NCI-H1417 (cell line): ENCODE measurements at regions not wholly inside any gene's neighbourhood (a gene's known extent, or its start where the extent isn't known, plus 50 kb on each side); places are given as distances from the start of the nearest gene placed in this dataset.

Experiments
- DNase-seq, 3 experiments: peaks; one replicate each; lab custom pipeline; 2025; lab: John Stamatoyannopoulos, UW

- no peak for DNase-seq
Measured at GRCh38 chr5:158644301-158644700, 455.4 kb downstream of the EBF1 start.

DNA sequence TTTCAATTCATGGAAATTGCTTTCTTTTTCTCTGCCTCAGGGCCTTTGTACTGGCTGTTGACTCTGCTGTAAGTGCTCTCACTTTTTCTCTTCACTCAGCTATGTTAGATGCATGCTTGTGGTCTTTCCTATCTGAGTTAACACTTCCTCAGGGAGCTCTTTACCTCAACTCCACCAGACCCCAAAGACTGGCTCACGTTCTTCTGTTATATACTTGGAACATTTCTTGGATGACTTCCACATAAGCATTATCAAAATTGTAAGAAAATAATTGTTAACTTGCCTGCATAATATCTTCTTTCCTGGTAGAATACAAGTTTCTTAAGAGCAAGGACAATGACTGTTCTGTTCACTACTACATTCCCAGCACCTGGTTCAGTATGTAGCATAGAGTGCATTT, 455.9 kb downstream of the EBF1 start:
- no peak for DNase-seq

GRCh38 chr5:158642879-158643278, 456.8 kb downstream of the EBF1 start:
- DNase-seq: no peak

DNA sequence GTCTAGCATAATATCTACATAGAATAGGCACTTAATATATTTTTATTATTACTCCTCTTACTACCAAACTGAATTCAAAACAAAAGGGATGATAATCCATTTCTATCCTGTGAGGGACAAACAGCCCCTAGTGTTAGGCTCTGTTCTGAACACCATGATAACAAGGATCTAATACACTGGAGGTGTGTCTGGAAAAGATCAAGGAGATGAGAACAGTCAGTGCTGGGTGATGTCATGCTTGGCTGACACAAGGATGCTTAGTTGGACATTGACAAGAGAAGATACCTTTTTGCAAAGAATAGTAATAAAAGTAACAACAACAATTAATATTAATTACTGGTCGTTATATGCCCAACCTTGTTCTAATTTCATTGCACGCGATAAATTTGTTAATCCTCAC, 458.7 kb downstream of the EBF1 start:
- no peak for DNase-seq

DNA sequence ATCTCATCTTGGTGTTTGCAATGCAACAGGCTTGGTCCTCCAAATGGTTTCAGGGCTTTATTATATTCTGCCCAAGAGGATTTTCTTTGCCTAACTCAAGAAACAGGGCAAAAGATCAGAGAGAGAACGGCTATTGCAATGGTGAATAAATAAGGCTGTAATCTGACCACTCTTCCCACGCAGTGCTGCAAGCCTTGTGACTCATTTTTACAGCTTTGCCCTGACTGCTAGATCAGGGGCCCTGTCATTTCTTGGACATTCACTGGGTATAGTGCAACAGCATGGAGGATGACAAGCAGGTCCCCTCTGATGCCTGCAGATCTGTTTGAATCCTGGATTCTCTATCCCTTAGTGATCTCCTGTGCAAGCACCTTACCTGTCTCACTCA, 459.1 kb downstream of the EBF1 start:
- no peak for DNase-seq

DNA sequence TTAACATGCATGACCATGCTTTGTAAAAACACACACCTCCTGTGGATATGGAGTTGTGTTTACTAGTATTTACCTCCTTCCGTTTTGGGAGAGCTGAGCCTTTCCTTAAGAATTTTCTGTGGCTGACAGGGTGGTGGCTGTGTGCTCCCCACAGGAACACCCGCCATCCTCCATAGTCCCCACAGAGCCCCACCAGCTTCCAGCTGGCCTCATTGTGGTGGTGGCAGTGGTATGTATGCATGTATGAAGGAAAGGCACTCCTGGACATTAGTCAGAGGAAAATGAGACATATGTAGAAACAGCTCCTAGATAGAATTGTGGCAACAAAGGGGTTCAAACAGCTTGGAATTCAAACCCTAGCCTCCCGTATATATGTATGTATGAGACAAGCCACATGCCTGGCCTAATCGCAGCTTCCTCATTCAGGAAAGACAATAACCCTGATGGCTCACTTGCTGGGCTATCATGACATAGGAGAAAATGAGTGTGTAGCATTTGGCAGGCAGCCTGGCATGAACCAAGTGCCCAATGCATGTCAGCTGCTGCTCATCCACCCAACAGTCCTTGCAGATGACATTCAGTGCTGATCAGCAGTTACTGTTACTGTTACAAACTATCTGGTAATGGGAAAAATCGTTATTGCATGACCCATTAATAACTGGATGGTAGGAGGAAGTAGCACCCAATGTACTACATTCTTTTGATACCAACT, 459.7 kb downstream of the EBF1 start:
- DNase-seq: no peak

GRCh38 chr5:158638396-158638795, 461.3 kb downstream of the EBF1 start:
- no peak for DNase-seq

DNA sequence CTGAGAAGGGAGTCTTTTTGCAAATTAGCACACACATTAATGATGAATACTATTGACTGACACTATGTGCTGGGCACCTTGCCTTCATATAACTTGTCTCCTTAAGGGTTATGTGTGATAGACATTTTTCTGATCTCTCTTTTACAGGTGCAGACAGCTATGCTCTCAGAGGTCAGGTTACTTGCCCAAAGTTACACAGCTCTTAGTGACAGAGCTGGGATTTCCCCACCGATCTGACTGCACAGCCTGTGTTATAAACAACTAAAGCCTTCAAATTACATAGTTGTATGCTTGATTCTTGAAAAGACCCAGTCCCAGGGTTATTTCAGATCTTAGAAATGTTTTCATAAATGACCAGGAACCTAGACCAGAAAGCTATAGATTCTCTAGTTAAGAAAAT, 462.7 kb downstream of the EBF1 start:
- no peak for DNase-seq

- no peak for DNase-seq
Measured at GRCh38 chr5:158635565-158635964, 464.2 kb downstream of the EBF1 start.

DNA sequence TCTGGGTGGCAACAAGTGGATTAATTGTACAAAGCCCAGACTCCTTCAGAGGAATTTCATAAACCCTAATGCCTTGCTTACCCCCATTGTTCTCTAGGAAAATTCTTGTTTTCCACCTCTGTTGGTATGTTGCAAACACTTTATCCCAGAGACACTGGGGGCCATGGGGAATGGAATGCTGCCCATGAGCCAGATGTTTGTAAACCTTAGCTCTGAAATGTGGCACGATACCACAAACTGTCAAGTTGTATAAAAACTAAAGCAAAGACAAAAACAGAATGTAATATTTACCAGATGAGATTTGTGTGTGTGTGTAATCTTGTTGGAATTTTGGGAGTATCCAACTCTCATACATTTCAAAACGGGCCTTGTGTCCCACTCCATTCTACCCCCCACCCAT, 465.0 kb downstream of the EBF1 start:
- DNase-seq: no peak

DNA sequence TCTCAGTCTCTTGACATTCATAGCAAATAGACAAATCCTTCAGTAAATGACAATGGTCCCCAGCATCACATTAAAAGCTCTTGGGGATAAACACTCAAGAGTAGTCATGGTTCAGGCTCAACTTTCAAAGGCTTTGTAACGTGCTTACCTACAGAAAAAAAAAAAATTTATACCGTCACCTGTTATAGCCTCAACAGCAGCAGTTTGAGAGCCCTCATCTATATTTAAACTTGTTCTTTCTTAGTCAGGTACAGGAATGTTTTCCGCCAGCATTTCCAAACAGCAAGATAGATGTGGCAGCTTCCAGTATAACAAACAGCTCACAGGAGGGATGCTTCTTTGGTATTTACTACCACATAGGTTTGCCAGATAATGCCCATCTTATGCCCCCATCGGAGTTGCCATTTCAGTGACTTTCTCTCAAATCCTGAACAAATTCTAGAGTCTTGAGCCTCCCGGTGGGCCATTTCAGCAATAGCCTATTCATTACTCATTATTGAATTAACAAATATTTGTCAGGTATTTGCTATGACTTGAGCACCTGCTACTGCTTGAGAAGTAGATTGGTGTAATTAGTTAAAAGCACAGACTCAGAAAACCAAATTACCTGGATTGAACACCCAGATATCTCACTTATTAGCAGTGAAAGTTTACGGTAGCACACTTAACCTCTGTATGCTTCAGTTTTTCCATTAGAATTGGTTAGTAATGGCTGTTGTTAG, 470.0 kb downstream of the EBF1 start:
- DNase-seq: peak in 1 of 3 experiments; percentile 93

DNA sequence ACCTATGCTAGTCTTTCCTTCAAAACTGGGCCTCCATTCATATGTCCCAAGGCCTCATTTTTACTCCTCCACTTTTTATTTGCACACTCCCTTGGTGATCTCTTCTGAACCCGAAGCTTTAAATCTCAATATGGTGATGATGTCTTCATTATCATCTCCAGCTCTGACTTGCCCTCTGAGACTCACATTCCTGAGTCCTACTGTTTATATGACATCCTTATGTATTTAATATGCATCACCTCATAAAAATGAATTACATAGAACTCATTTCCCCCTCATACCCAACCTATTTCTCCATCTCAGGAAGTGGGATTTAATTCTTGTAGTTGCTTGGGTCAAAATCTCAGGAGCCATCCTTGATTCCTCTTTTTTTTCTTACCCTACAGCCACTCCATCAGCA, 473.0 kb downstream of the EBF1 start:
- no peak for DNase-seq

DNA sequence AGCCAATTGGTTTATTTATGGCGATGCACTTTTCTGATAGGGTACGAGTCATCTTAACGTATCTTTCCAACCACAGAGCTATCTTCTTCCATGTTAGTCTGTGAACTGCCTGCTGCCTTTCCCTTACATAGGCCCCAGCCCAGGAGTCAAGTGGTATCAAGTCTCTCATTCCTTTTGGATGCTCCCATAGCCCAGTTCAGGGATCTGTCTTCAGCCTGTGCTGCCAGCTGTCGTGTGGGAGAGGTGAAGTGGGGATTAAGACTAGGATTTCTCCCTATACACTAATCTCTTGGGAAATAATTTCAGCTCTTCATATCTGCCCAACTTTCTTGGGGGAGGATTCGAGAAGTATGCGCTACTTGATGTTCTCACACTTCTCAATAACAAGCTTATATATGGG, 475.7 kb downstream of the EBF1 start:
- DNase-seq: no peak

GRCh38 chr5:158621391-158621790, 478.3 kb downstream of the EBF1 start:
- peak in 1 of 3 experiments; percentile 56 for DNase-seq

GRCh38 chr5:158619083-158619788, 480.5 kb downstream of the EBF1 start:
- no peak for DNase-seq

- no peak for DNase-seq
Measured at GRCh38 chr5:158618256-158618655, 481.5 kb downstream of the EBF1 start.

- DNase-seq: no peak
Measured at GRCh38 chr5:158616707-158617106, 483.0 kb downstream of the EBF1 start.

DNA sequence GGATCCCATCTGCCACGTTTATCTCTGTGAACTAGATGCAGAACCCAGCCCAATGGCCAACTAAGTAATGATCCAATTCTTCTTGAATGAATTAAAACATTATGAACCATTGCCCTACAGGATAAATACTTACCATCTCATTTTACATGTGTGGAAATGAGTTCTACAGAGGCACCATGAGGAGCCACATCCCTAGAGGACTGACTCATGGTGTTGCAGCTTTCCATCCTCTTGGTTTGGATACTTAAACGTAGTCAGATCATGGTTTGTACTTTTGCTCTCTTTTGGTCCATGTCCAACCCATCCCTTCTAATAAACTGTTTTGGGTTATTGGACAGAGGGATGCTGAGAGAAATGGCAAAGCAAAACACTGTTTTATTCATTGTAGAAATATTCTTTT, 484.8 kb downstream of the EBF1 start:
- no peak for DNase-seq

DNA sequence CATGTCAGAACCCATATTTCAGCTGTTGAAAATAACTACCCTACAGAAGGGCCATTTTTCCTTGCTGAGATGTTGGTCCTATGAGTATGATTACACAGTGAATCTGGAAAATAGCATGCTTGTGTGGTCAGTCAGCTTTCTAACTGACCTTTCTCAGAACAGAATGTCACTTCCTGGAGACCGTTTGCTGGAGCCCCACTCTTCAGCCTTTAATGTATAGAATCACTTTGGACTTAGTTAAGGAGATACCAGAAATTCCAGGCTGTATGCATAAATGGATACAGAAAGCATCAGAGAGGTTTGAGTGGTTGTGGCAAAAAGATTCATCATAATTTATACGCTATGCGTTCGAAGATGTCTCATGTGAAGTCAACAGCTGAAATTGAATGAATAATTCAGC, 488.1 kb downstream of the EBF1 start:
- no peak for DNase-seq

DNA sequence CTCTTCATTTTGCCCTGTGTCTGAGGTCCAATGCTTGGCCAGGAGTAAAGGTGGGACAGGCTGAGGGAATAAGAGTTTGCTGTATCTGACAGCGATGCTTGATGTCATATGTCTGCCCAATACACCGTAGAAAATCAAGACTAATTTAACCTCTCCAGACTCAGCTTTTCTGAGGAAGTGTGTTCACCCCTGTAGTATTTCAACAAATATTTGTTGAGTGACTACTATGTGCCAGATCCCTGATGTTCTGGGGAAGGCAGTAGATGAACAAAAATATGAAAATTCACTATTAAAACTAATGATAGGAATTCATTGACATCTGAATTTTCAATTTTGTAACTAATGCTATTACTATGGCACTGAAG, 489.7 kb downstream of the EBF1 start:
- DNase-seq: no peak

DNA sequence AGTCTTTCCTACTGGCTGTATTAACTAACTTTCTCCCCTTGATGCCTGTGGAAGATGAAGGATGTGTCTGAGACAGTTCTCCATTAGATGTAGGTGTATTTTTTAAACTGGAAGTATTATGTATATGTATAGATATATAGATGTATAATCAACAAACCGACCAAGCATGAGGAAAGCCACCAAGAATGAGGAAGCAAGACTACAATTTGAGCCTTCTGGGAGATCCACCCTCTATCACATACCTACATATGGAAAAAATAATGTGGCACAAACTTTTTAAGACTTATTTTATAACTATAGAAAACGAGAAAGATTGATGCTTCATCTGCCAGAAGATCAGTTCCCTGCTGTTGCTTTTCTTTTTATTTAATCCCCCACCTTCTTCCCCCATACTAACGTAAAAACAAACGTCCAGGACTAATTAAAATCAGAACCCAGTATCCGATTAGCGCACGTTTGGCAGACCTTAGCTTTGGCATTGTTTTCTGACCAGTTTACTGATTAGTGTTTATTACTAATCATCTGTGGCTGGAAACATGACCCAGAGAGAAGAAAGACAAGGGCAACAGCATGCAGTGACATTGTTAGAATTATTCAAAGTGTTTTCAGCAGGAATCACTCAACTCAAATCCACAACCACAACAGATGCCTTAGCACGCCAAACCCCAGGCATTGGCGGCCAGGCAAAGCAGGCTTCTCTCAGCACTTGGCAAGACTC, 490.2 kb downstream of the EBF1 start:
- DNase-seq: no peak

DNA sequence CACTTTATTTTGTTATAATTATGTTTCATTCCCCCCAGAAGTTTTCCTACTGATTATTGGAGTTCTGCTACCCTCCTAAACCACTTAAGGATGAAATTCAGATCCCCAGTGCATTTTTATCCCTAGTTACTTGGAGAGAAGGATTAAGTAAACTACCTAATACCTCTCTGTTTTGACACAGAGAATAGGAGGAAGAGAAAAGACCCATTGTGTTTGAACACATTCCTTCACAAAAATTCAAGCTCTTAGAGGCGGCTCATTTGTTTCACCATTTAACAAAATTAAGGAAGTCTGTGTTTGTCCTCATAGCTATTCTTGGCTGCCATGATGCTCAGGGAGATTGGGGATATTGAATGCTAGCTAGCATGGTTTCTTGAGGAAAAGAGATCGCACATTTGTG, 492.6 kb downstream of the EBF1 start:
- no peak for DNase-seq

DNA sequence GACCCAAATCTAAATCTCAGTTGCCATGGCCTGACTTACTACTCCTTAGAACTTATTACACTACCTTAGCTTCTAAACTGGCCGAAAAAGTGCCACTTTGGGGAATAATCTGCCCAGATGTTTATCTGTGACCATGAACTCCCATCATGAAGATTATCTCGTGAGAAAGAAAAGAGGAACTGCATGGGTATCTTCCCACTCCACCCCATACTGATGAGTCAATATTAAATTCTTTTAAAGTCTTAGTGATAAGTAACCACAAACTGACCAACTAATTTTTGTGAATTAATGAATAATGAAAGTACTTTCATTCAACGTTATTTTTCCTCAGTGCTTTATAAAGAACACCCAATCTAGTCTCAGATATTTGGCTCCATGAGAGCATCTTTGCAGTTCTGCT, 493.5 kb downstream of the EBF1 start:
- DNase-seq: no peak
